Stimulated activated CD4-positive, alpha-beta T cell treated with anti-CD3 and anti-CD28 coated beads, Interleukin-15, amount 100 ng/mL, for 24 hours (primary cell): ENCODE measurements at regions not wholly inside any gene's neighbourhood (a gene's known extent, or its start where the extent isn't known, plus 50 kb on each side); places are given as distances from the start of the nearest gene placed in this dataset.
"Not testable (repeated sequence)": the region's sequence is repeated elsewhere in the genome, so short reads cannot be mapped to it uniquely, and the experiment has no call there.

Experiments used
- DNase-seq: peaks from one replicate; pipeline ENCODE4 v3.0.0-alpha.2; 2020

GRCh38 chr4:34362654-34363053, 1881.7 kb downstream of the ARAP2 start:
- no peak for DNase-seq

DNA sequence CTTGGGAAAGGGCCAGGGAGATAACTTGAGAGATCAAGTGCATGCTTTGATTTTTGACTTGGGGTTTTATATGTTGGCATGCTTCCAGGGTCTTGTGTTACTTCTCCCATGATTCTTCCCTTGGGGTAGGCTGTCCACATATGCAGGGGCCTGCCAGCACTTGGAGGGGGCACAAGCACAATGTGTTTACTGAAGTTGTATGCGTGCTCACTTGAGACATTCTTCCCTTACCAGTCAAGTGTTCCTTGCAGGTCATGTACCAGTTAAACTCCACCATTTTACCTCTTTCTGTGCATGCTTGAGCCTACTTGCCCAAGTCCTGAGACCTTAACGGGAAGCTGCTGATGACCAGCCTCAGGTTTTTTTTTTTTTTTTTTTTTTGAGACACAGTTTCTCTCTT, 1880.5 kb downstream of the ARAP2 start:
- no peak for DNase-seq

DNA sequence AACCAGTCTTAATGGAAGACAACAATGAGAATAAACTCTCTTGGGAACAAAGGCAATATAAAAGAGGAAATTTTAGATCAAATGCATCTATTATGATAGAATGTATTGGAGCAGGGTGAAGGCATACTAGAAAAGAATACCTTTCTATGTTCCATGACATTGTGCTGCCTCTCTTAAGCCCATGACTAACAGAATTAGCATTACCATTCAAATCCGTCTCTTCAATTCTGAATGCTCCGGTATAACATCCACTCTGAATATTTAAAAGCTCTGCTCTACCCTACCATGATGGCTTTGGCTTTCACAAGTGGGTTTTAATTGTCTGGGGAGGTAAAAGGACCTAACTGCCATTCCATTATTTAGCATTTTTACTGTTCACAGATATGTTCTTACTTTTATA, 1878.4 kb downstream of the ARAP2 start:
- no peak for DNase-seq

DNA sequence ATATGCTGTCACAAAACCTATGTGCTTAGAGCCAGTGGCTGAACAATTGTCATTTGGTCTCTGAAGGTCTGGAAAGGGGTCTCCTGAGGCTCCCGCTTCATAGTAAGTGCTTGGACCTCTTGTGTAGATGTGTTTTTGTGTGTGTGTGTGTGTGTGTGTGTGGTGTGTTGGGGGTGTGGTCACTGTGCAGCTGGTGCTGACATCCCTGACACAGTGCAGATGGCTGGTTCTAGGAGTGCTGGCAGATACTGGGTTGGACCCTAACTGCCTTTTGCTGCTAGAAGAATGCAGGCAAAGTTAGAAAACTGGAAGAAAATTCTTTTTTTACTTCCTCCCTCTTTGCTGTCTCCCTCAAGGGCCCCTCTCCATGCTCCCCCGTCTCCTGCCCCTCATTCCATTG, 1872.6 kb downstream of the ARAP2 start:
- DNase-seq, result no peak

DNA sequence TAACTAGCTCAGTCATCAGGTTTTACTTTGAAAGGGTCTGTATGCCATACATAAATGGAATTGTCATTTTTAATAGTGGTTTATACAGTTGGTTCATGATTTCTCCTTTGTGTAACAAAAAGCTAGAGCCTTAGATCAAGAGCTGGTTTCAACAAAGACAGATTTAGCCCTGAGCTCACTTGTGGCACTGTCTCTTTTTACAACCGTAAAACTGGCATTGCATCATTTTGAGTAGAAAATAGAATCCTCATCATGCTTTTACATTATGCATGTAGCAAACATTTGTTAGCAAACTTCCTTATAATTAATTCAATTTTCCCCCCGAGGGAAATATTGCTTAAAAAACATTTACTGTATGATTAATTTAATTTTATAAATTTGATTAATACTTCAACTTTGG, 1871.5 kb downstream of the ARAP2 start:
- no peak for DNase-seq

DNA sequence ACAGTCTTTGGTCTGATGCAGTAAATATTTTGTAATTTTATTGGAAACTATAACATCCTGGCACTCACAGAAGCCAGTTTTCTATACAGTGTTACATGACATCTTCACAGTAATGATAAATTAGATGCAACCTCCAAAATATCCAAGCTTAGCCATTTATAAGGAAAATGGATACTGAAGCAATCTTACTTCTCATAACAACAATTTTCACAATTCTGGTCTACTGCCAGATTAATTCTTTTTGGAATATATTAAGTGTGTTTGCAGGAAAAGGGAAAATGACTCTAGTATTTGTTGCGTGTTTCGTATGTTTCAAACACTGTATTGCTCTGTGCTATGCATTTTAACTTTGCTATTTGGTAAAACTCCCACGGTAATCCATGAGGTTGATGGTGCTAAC, 1870.9 kb downstream of the ARAP2 start:
- DNase-seq, result no peak

- DNase-seq, result no peak
Measured at GRCh38 chr4:34412233-34412632, 1832.1 kb downstream of the ARAP2 start.

GRCh38 chr4:34412911-34413310, 1831.4 kb downstream of the ARAP2 start:
- DNase-seq, result no peak

DNA sequence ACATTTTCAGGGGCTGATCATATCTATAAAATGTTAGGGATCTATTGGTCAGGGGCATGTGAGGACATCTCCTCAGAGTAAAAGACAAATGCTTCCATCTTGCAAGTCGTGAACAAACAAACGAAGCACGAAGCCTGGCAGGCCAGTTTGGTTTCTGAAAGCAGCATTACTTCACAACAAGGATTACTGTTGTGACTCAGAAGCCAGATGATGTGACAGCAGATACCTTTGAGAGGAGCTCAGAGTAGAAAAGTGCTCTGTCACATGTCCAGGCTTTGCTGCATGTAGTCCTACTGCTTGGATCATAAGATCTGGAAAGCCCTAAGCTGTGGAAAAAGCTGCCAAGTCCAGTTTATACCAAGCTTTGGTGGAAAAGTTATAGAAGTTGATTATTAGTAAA, 1827.2 kb downstream of the ARAP2 start:
- no peak for DNase-seq

GRCh38 chr4:34419871-34420270, 1824.4 kb downstream of the ARAP2 start:
- no peak for DNase-seq

GRCh38 chr4:34422472-34423175, 1821.7 kb downstream of the ARAP2 start:
- DNase-seq, result no peak

DNA sequence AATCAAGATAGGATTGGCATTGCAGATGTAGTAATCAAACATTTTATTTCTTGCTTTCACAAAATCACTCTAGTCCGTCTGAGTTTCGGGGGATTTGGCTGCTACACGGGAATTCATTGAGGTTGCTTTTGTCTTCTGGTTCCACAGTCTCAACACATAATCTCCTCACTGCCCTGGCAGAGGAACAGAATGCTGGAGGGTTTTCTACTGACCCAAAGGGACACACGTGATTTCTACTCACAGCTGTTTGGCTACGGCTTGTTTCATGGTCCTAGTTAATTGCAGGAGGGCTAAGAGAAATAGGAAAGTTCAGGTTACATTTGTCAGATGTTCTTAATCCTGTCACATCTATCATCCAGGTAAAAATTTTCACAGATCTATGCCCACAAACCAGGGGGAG, 1811.6 kb downstream of the ARAP2 start:
- no peak for DNase-seq

GRCh38 chr4:34434377-34434776, 1809.9 kb downstream of the ARAP2 start:
- not testable (repeated sequence) for DNase-seq

- DNase-seq, result no peak
Measured at GRCh38 chr4:34464196-34464595, 1780.1 kb downstream of the ARAP2 start.

DNA sequence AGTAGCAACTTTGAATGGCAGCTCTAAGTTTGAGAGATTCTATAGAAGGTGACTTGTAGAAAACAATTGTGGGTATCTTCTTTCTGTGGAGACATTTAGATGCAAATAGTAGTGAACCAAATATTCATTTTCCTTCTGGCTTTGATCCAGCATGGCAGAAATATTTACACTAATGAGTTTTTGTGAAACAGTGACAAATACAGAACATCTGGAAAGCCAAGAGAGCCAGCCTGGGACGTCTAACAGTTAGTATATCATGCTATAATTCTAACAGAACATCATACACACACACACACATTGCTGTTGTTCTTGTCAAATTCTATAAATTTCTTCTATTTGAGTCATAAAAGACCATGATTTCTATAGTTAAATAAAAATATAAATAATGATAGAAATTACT, 1777.9 kb downstream of the ARAP2 start:
- no peak for DNase-seq

DNA sequence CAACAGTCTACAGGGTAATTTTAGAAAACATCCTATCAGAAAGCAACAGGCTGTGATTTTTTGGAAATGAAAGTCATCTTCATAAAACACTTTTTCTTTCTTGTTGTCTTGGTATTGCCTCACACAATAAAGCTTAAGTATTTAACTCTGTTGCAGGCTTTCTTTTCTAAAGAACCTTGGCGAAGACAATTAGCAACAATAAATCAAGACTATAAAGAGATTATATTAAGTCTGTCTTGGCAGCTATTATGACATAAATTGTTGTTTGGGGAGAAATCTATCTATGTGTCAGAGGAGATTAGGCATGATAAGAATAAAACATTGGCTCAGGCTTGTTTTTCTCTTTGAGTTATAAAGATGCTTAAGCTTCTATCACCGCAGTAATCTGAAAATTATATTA, 1774.8 kb downstream of the ARAP2 start:
- DNase-seq, result no peak

GRCh38 chr4:34485252-34485651, 1759.1 kb downstream of the ARAP2 start:
- no peak for DNase-seq

DNA sequence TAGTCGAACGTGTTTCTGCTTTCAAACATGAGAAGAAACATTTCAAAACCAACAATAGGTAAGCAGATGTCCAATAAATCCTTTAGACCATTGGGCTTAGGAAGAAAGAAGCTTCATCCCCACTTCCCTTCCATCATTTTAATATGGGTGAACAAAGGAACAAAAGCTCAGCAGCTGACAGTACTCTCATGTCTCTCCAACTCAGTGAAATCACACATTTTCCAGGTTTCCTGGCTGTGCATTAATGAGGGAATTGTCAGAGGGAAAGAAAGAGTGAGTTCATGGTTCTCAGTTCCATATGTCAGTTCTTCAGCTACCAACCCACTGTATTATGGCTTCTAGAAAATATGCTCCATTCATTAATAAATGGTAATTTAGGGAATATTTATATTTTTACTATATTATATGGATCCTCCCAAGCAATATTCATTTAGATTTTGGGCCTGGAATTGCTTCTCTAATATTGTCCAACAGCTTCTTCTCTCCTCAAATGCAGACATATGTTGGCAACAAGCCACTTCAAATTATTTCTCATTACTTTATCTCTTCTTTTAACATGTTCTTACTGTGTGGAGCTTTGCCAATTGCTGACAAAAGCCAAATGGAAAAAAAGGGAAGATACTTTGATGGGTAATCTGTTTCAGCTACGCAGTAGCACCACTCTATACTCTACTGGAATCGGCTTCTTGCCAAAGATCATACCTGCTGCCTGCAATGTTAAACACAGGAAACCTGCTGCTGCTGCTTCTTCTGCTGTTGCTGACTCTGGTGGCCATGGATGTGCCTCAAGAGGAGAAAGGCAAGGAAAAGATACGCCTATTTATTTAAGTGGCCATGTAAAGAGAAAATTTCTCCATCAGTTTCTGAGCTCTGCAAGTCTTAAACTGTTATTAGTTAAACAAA, 1757.6 kb downstream of the ARAP2 start:
- DNase-seq, result no peak

- DNase-seq, result no peak
Measured at GRCh38 chr4:34492414-34492813, 1751.9 kb downstream of the ARAP2 start.

GRCh38 chr4:34502086-34502485, 1742.2 kb downstream of the ARAP2 start:
- no peak for DNase-seq

DNA sequence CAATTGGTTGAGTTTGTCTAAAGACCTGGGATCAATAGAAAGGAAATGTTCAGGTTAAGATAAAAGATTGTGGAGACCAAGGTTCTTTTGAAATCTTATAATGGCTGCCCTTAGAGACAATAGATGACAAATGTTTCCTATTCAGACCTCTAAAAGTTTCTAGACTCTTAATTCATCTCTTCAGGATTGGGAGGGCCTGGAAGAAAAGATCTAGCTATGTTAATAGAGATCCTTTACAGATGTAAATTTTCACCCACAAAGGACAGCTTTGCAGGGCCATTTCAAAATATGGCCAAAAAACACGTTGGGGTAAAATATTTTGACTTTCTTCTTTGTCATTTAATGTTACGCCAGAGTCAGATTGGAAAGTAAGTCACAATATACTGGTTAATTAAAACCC, 1739.6 kb downstream of the ARAP2 start:
- DNase-seq, result not testable (repeated sequence)

DNA sequence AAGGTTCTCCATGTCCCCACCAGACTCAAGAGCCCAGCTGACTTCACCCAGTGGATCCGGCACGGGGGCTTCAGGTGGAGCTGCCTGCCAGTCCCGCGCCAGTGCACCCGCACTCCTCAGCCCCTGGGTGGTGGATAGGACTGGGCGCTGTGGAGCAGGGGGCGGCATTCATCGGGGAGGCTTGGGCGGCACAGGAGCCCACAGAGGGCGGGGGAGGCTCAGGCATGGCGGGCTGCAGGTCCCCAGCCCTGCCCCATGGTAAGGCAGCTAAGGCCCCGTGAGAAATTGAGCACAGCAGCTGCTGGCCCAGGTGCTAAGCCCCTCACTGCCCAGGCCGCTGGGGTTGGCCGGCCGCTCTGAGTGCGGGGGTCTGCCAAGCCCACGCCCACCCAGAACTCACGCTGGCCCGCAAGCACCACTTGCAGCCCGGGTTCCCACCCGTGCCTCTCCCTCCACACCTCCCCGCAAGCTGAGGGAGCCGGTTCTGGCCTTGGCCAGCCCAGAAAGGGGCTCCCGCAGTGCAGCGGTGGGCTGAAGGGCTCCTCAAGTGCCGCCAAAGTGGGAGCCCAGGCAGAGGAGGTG, 1737.7 kb downstream of the ARAP2 start:
- DNase-seq, result not testable (repeated sequence)

DNA sequence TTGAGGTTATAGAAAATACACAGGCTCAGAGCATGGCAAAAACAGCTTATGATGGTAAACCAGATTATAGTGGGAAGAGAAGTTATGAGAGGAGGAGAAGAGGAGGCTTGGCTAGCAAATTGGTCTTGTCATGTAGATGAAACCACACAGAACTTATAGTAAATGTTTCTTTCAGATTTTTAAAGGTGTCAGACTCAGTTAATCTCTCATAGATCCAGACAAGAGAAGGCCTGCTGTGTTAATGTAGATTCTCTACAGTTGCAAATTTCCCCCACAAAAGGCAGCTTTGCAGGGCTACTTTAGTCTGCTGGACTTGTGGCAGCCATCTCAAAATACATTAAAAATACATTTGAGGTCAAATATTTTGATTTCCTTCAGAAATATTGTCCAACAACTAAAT, 1731.7 kb downstream of the ARAP2 start:
- no peak for DNase-seq

DNA sequence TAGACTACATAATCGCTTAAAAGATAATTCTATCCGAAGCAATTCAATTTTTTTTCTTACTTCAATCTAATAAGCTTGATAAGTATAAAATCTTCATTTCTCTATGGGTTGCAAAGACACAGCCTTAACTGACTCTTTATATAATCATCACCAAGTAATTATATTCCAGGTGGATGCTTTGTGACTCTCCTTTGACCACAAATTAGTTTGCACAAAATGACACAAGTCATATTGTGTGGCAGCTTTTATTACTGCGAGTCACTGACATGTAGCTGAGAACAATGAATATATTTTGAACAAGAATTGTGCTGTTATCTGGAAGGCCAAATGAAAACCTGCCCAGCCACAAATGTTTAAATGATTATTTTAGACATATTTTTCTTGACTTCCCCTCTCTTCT, 1727.8 kb downstream of the ARAP2 start:
- no peak for DNase-seq
